PC-9 (cell line): ENCODE measurements at regions not wholly inside any gene's neighbourhood (a gene's known extent, or its start where the extent isn't known, plus 50 kb on each side); places are given as distances from the start of the nearest gene placed in this dataset.
A peak's percentile ranks its signal among the peaks of the same experiment; 100 is the strongest.

Experiments used
- BruUV-seq: library from RNA; stranded (reverse); fragments of 400-500 nt; replicated peaks from 2 replicates; lab custom pipeline; 2021; lab: Mats Ljungman, UMichigan
- CTCF ChIA-PET: fragments of 300-600 bp; sonication (Branson Sonifier 250); formaldehyde crosslinking; loops from one replicate; lab custom pipeline; 2022; ENCODE audit warnings: antibody characterized with exemption; lab: Charles Lee
- POLR2A ChIA-PET: fragments of 300-600 bp; sonication (Branson Sonifier 250); formaldehyde crosslinking; loops from one replicate; lab custom pipeline; 2022; ENCODE audit warnings: antibody characterized with exemption; ENCODE audit not compliant: unreplicated experiment; lab: Charles Lee
- DNase-seq, 2 experiments: peaks; one replicate each; pipeline versions ENCODE4 v3.0.0 to v3.0.0-alpha.2; 2015 to 2022; ENCODE audit warnings: mixed read lengths in 1 of 2
- H2AFZ ChIP-seq: fragments of 200-600 bp; sonication (generic); 2 replicates; pipeline ENCODE4 v1.8.1; 2017; ENCODE audit warnings: antibody characterized with exemption
- H3F3A ChIP-seq: fragments of 200-600 bp; sonication (generic); 2 replicates; pipeline ENCODE4 v1.8.1; 2017; ENCODE audit warnings: antibody characterized with exemption, mild to moderate bottlenecking, low read depth; ENCODE audit not compliant: insufficient read depth
- H3K27ac ChIP-seq: fragments of 200-600 bp; sonication (generic); 2 replicates; pipeline ENCODE4 v1.6.1; 2016; ENCODE audit warnings: mixed run types
- H3K27me3 ChIP-seq: fragments of 200-600 bp; sonication (generic); 2 replicates; pipeline ENCODE4 v1.6.1; 2016; ENCODE audit warnings: low read depth, mixed run types; ENCODE audit not compliant: insufficient read depth
- H3K36me3 ChIP-seq: fragments of 200-600 bp; sonication (generic); 2 replicates; pipeline ENCODE4 v1.6.1; 2016; ENCODE audit warnings: low read depth, mixed run types
- H3K4me1 ChIP-seq: fragments of 200-600 bp; sonication (generic); replicated peaks from 2 replicates; pipeline ENCODE4 v1.6.1; 2016; ENCODE audit warnings: mixed run types; ENCODE audit not compliant: insufficient read depth
- H3K4me2 ChIP-seq: fragments of 200-600 bp; sonication (generic); 2 replicates; pipeline ENCODE4 v1.6.1; 2017; ENCODE audit warnings: mixed run types
- H3K4me3 ChIP-seq: fragments of 200-600 bp; sonication (generic); 2 replicates; pipeline ENCODE4 v1.6.1; 2016; ENCODE audit warnings: mixed run types
- H3K79me2 ChIP-seq: fragments of 200-600 bp; sonication (generic); 2 replicates; pipeline ENCODE4 v1.6.1; 2017; ENCODE audit warnings: low read depth, mixed run types
- H3K9me2 ChIP-seq: fragments of 200-600 bp; sonication (generic); 2 replicates; pipeline ENCODE4 v1.8.1; 2017; ENCODE audit warnings: mild to moderate bottlenecking; ENCODE audit not compliant: insufficient read depth
- H3K9me3 ChIP-seq: fragments of 200-600 bp; sonication (generic); 2 replicates; pipeline ENCODE4 v1.8.1; 2016; ENCODE audit warnings: low read depth; ENCODE audit not compliant: insufficient read depth
- H4K20me1 ChIP-seq: fragments of 200-600 bp; sonication (generic); 2 replicates; pipeline ENCODE4 v1.8.1; 2017; ENCODE audit not compliant: insufficient read depth
- EZH2 ChIP-seq: fragments of 200-600 bp; sonication (generic); IDR thresholded peaks from 2 replicates; pipeline ENCODE4 v1.8.0; 2017; ENCODE audit warnings: antibody characterized with exemption, low read depth
- intact Hi-C: fragments of 100-400 bp; cut with micrococcal nuclease; formaldehyde crosslinking; loops from one replicate; pipeline ENCODE4 v1.10.0; 2022; ENCODE audit not compliant: unreplicated experiment
- TF ChIP-seq, protein P1 (sequence below): fragments of 200-600 bp; sonication (generic); conservative IDR thresholded peaks from 2 replicates; pipeline ENCODE4 v1.6.1; 2017; ENCODE audit warnings: mixed run types, antibody characterized with exemption, mild to moderate bottlenecking, moderate library complexity

DNA sequence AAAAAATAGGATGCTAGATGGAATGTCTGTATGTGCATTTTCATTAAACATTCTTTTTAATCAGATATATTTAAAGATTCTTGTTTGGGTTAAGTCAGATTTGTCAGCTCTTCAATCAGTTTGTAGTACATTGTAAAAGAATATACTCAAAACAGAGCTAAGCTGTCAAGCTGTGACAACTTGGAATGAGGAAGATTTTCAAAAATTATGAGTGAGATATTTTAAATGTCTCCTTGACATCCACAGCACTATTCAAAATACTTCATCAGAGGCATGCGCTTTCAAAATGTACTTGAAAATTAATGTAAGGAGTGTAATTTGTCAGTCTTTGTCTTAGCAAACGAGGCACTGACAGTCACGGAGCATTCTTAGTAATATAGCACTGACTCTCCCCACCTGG lies 182.0 kb downstream of the MAT2B start:
- Histone ChIP-seq H3K27ac (no peak overlapping the region), H3K4me3 (no peak overlapping the region), H3K27me3 (peaks cover 31% of the 10 kb centered on the region), H3K9me2 (peaks cover 5% of the 10 kb centered on the region; the same call in 1 of the 2 replicates), H3F3A (no peaks in the 10 kb centered on the region), H3K9me3 (no peaks in the 10 kb centered on the region), H4K20me1 (no peaks in the 10 kb centered on the region; the same call in 1 of the 2 replicates), H2AFZ (no peak overlapping the region), H3K4me2 (no peak overlapping the region), H3K79me2 (no peaks in the 10 kb centered on the region), H3K4me1 (no peaks in the 10 kb centered on the region), H3K36me3 (no peaks in the 10 kb centered on the region)
- ChIA-PET POLR2A (no interaction called here), CTCF (no interaction called here)
- no TSS peak for BruUV-seq
- intact Hi-C loops: no loop called here
- no peak for TF ChIP-seq EZH2
- TF ChIP-seq, protein P1, sequence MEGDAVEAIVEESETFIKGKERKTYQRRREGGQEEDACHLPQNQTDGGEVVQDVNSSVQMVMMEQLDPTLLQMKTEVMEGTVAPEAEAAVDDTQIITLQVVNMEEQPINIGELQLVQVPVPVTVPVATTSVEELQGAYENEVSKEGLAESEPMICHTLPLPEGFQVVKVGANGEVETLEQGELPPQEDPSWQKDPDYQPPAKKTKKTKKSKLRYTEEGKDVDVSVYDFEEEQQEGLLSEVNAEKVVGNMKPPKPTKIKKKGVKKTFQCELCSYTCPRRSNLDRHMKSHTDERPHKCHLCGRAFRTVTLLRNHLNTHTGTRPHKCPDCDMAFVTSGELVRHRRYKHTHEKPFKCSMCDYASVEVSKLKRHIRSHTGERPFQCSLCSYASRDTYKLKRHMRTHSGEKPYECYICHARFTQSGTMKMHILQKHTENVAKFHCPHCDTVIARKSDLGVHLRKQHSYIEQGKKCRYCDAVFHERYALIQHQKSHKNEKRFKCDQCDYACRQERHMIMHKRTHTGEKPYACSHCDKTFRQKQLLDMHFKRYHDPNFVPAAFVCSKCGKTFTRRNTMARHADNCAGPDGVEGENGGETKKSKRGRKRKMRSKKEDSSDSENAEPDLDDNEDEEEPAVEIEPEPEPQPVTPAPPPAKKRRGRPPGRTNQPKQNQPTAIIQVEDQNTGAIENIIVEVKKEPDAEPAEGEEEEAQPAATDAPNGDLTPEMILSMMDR: no peak
- DNase-seq: no peak

DNA sequence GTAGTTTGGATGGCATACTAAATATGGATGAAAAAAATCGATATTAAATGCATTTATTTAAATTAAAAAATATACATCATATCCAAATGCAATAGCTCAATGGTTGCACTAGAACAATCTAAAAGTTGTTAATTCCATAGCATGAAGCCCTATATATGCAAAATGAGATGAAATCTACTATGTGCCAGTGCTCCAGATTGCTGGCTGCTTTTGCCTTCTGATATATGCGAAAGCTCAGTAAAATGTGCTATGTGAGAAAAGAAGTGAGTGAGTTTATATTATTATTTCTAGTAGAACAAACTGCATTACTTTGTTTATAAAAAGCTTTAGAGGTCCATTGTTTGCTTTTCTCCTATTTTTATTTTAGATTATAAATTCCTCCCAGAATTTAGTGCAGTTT lies 186.7 kb downstream of the MAT2B start:
- Histone ChIP-seq H2AFZ (no peak overlapping the region), H3K36me3 (no peaks in the 10 kb centered on the region), H3F3A (no peaks in the 10 kb centered on the region), H3K9me2 (peaks cover 5% of the 10 kb centered on the region; the same call in 1 of the 2 replicates), H3K4me1 (no peaks in the 10 kb centered on the region), H3K79me2 (no peaks in the 10 kb centered on the region), H3K27ac (no peak overlapping the region), H3K9me3 (no peaks in the 10 kb centered on the region), H3K4me2 (no peak overlapping the region), H3K4me3 (no peak overlapping the region), H3K27me3 (peaks cover 31% of the 10 kb centered on the region), H4K20me1 (no peaks in the 10 kb centered on the region; the same call in 1 of the 2 replicates)
- no peak for TF ChIP-seq EZH2
- TF ChIP-seq, protein P1: no peak
- ChIA-PET POLR2A (no interaction called here), CTCF (no interaction called here)
- DNase-seq: no peak
- intact Hi-C loops: no loop called here
- BruUV-seq: no TSS peak

DNA sequence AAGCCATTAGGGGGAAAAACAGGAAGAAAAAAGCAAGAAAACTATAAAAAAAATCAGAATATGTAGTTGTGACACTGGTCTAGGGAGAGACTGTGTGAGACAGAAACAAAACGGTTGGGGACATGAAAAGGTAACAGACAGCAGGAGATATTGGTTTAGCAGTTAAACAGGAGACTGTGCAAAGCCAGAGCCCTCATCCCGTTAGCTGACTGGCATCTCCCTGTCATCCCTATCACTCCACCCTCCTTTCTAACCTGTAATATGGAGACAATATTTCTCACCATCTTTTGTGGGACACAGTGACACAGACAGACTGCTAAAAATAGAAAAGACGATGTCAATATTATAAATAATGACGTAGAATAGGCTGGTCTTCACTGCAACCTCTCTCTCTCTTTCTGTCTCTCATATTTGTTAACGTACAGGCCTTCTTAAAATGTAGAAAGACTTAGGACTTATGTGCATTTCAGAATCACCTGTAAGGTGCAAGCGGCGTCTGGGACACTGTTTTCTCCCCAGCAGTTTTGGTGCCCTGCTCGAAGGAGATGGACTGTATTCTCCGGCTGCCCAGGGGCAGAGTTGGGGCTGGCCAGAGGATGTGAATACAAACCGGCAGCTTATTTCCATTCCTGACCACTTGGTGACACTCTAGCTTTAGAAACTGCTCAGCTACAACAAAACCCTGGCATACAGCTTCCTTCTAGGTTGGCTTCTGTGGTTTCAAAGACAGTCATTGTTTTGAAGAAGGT lies 190.6 kb downstream of the MAT2B start:
- Histone ChIP-seq H3K4me1 (no peaks in the 10 kb centered on the region), H3K36me3 (no peaks in the 10 kb centered on the region), H3K9me2 (peaks cover 5% of the 10 kb centered on the region; the same call in 1 of the 2 replicates), H3K27ac (no peak overlapping the region), H3K4me3 (no peak overlapping the region), H3F3A (no peaks in the 10 kb centered on the region), H2AFZ (no peak overlapping the region), H3K27me3 (peaks cover 11% of the 10 kb centered on the region; the same call in 1 of the 2 replicates), H3K4me2 (no peak overlapping the region), H4K20me1 (no peaks in the 10 kb centered on the region), H3K79me2 (no peaks in the 10 kb centered on the region), H3K9me3 (no peaks in the 10 kb centered on the region)
- intact Hi-C loops: loop anchor here (1.0 to 5.0 kb wide), 2 partner anchors 316 to 779 kb away; no protein-coding TSS in a partner anchor
- POLR2A ChIA-PET: interaction anchor here (0.7 kb wide), 1 partner anchor 1588 kb away, joined by 4 read pairs; no protein-coding TSS in a partner anchor
- CTCF ChIA-PET: no interaction called here
- TF ChIP-seq, protein P1: peak; percentile 61
- no peak for TF ChIP-seq EZH2
- peak; percentile 19 to 43 for DNase-seq
- no TSS peak for BruUV-seq
